ENCODE measurements at regions not wholly inside any gene's neighbourhood (a gene's known extent, or its start where the extent isn't known, plus 50 kb on each side); places are given as distances from the start of the nearest gene placed in this dataset.

DNA sequence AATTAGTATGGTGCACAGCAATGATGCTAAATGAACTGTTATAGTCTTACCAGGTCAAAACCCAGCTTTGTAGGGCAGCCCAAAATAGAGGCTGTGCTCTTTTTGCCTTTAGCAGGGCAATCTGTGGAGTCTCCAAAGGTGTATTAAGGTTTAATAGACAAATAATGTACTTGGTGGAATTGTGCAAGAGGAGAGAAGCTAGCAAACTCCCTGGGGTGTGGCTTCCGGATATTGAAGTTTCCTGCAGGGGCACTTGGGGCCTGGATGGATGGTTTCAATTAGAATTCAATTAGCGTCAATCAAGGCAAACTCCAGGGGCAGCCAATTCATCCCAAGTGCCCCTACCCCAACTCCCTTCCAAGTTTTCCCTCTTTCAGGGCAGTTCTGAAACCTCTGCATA, 285.8 kb downstream of the UTP18 start:
- Mint-ChIP-seq H3K27me3 (ENCODE audit: low read depth in 2 of 2) (peaks cover 0 to 5% of the 10 kb centered on the region in 2 donors), H3K36me3 (no peaks in the 10 kb centered on the region), H3K9me3 (no peaks in the 10 kb centered on the region), H3K4me1 (no peaks in the 10 kb centered on the region), H3K27ac (no peak overlapping the region), H3K4me3 (no peak overlapping the region)
- WGBS (ENCODE audit: insufficient coverage): 82% methylated on average over 2 of the region's 2 CpGs
- no peak for DNase-seq
- Histone ChIP-seq H3K27me3 (ENCODE audit: control insufficient read depth, insufficient read depth, low read length) (no peaks in the 10 kb centered on the region), H3K36me3 (ENCODE audit: control insufficient read depth, insufficient read depth, low read length) (no peaks in the 10 kb centered on the region), H3K4me1 (ENCODE audit: control insufficient read depth, insufficient read depth, low read length) (no peaks in the 10 kb centered on the region), H3K27ac (ENCODE audit: low read length) (no peak overlapping the region), H3K4me3 (ENCODE audit: low read length) (no peak overlapping the region), H3K9me3 (ENCODE audit: control insufficient read depth, insufficient read depth, low read length) (no peaks in the 10 kb centered on the region)
- intact Hi-C loops (cut with micrococcal nuclease): no loop called here
- TF ChIP-seq, protein P1, sequence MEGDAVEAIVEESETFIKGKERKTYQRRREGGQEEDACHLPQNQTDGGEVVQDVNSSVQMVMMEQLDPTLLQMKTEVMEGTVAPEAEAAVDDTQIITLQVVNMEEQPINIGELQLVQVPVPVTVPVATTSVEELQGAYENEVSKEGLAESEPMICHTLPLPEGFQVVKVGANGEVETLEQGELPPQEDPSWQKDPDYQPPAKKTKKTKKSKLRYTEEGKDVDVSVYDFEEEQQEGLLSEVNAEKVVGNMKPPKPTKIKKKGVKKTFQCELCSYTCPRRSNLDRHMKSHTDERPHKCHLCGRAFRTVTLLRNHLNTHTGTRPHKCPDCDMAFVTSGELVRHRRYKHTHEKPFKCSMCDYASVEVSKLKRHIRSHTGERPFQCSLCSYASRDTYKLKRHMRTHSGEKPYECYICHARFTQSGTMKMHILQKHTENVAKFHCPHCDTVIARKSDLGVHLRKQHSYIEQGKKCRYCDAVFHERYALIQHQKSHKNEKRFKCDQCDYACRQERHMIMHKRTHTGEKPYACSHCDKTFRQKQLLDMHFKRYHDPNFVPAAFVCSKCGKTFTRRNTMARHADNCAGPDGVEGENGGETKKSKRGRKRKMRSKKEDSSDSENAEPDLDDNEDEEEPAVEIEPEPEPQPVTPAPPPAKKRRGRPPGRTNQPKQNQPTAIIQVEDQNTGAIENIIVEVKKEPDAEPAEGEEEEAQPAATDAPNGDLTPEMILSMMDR (IDR thresholded peaks at IDR 0.05): no peak
- no peak for ATAC-seq

DNA sequence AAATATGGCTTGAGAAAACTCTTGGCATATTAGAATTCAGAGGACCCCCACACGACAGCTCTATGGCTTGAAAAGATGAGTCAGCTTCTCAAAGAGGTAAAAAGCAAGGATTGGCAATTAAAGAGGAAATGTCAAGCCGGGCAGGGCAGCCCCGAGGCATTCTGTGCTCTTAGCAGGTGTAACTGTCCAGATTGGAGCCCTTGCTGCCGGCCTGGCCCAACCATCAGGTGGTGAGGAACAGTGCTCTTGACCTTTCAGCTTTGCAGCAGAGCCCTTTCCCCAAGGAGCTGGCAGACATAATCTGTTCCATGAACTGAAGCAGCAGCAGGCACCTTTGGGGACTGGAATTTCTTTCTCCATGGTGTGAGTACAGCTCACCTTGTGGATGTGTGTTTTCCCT, 287.8 kb downstream of the UTP18 start:
- H3K36me3 ChIP-seq (ENCODE audit: control insufficient read depth, insufficient read depth, low read length): no peaks in the 10 kb centered on the region
- H3K4me1 ChIP-seq (ENCODE audit: control insufficient read depth, insufficient read depth, low read length): no peaks in the 10 kb centered on the region
- no peaks in the 10 kb centered on the region for H3K9me3 ChIP-seq (ENCODE audit: control insufficient read depth, insufficient read depth, low read length)
- no peak overlapping the region for H3K4me3 ChIP-seq (ENCODE audit: low read length)
- no peaks in the 10 kb centered on the region for H3K27me3 ChIP-seq (ENCODE audit: control insufficient read depth, insufficient read depth, low read length)
- DNase-seq (no peak), ATAC-seq (no peak)
- Mint-ChIP-seq H3K9me3 (no peaks in the 10 kb centered on the region), H3K4me1 (no peaks in the 10 kb centered on the region), H3K27me3 (ENCODE audit: low read depth in 2 of 2) (peaks cover 0 to 7% of the 10 kb centered on the region in 2 donors), H3K27ac (no peak overlapping the region), H3K4me3 (no peak overlapping the region), H3K36me3 (no peaks in the 10 kb centered on the region)
- TF ChIP-seq, protein P1 (IDR thresholded peaks at IDR 0.05): no peak
- whole genome bisulfite sequencing (ENCODE audit: insufficient coverage): 73% methylated on average over 4 of the region's 4 CpGs
- H3K27ac ChIP-seq (ENCODE audit: low read length): no peak overlapping the region
- intact Hi-C loops (cut with micrococcal nuclease): no loop called here

DNA sequence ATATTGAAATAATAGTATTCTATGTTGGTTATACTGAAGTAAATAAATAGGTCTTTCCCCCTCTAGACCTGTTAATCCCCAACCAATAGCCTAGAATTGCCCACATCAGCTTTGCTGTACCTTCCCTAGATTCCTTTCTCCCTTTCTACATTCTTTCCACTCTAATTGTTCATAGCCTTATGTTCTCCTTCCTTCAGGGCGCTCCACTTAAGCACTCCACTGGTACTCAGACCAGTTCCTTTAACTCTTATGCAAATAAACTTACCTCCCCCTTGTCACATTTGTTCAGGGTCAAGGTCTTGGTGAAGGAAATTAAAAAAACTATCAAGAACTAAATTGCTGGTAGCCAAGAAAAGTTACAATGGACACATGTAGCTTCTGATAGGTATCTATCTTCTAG, 294.8 kb downstream of the UTP18 start:
- H3K4me3 Mint-ChIP-seq: no peak overlapping the region
- TF ChIP-seq, protein P1 (IDR thresholded peaks at IDR 0.05): no peak
- no peaks in the 10 kb centered on the region for H3K9me3 ChIP-seq (ENCODE audit: control insufficient read depth, insufficient read depth, low read length)
- H3K27me3 Mint-ChIP-seq (ENCODE audit: low read depth in 2 of 2): peaks cover 7 to 11% of the 10 kb centered on the region in 2 donors
- no peaks in the 10 kb centered on the region for H3K4me1 Mint-ChIP-seq
- no peak overlapping the region for H3K27ac ChIP-seq (ENCODE audit: low read length)
- no peaks in the 10 kb centered on the region for H3K36me3 ChIP-seq (ENCODE audit: control insufficient read depth, insufficient read depth, low read length)
- no peaks in the 10 kb centered on the region for H3K36me3 Mint-ChIP-seq
- H3K4me1 ChIP-seq (ENCODE audit: control insufficient read depth, insufficient read depth, low read length): no peaks in the 10 kb centered on the region
- H3K27ac Mint-ChIP-seq: no peak overlapping the region
- DNase-seq (no peak), ATAC-seq (no peak)
- intact Hi-C loops (cut with micrococcal nuclease): no loop called here
- 83% methylated on average over 1 of the region's 1 CpG for WGBS (ENCODE audit: insufficient coverage)
- H3K9me3 Mint-ChIP-seq: no peaks in the 10 kb centered on the region
- no peaks in the 10 kb centered on the region for H3K27me3 ChIP-seq (ENCODE audit: control insufficient read depth, insufficient read depth, low read length)
- H3K4me3 ChIP-seq (ENCODE audit: low read length): no peak overlapping the region

DNA sequence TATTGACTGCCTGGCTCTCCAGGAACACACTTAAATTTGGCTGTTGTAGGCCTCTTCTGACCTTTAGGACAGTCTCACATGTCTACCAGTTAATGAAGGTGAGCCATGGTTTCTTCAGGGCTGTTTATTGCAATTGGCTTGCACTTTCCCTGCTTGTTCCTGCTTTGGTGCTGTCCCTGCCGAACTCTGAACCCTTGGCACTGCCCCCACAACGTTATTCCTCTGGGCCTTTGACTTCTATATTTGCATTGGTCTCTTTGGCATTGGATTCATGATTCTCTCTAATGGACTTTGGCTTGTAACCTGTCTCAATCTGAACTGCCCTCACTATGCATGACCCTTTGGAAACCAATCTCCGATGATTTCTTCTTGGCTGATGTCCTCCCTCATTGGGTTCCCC, 299.4 kb downstream of the UTP18 start:
- Histone ChIP-seq H3K9me3 (ENCODE audit: control insufficient read depth, insufficient read depth, low read length) (no peaks in the 10 kb centered on the region), H3K27ac (ENCODE audit: low read length) (no peak overlapping the region), H3K4me1 (ENCODE audit: control insufficient read depth, insufficient read depth, low read length) (no peaks in the 10 kb centered on the region), H3K4me3 (ENCODE audit: low read length) (no peak overlapping the region), H3K27me3 (ENCODE audit: control insufficient read depth, insufficient read depth, low read length) (no peaks in the 10 kb centered on the region), H3K36me3 (ENCODE audit: control insufficient read depth, insufficient read depth, low read length) (no peaks in the 10 kb centered on the region)
- DNase-seq (no peak), ATAC-seq (no peak)
- Mint-ChIP-seq H3K4me3 (no peak overlapping the region), H3K9me3 (peaks cover 0 to 2% of the 10 kb centered on the region in 2 donors), H3K27me3 (ENCODE audit: low read depth in 2 of 2) (peaks cover 17 to 42% of the 10 kb centered on the region in 2 donors), H3K27ac (no peak overlapping the region), H3K4me1 (no peaks in the 10 kb centered on the region), H3K36me3 (no peaks in the 10 kb centered on the region)
- intact Hi-C loops (cut with micrococcal nuclease): no loop called here
- 69% methylated on average over 3 of the region's 3 CpGs for WGBS (ENCODE audit: insufficient coverage)
- TF ChIP-seq, protein P1 (IDR thresholded peaks at IDR 0.05): no peak

All from natural killer cell (primary cell).